Hematopoietic multipotent progenitor cell treated with erythropoietin and hydrocortisone succinate and interleukin-3 and kit ligand, for 4 days (in vitro differentiated cells): ENCODE measurements at regions not wholly inside any gene's neighbourhood (a gene's known extent, or its start where the extent isn't known, plus 50 kb on each side); places are given as distances from the start of the nearest gene placed in this dataset.
"Not testable (repeated sequence)": the region's sequence is repeated elsewhere in the genome, so short reads cannot be mapped to it uniquely, and the experiment has no call there.

Source experiments
- DNase-seq: peaks from one replicate; pipeline ENCODE4 v3.0.0-alpha.2; 2015

- DNase-seq, result no peak
Observed at GRCh38 chr15:72861354-72861910, 77.9 kb upstream of the ADPGK start.

- no peak for DNase-seq
Observed at GRCh38 chr15:72859757-72860145, 76.2 kb upstream of the ADPGK start.

GRCh38 chr15:72859017-72859756 lies 75.6 kb upstream of the ADPGK start:
- no peak for DNase-seq

- DNase-seq, result no peak
Observed at GRCh38 chr15:72858205-72858604, 74.6 kb upstream of the ADPGK start.

GRCh38 chr15:72857331-72858063 lies 73.9 kb upstream of the ADPGK start:
- no peak for DNase-seq

- DNase-seq, result no peak
Observed at GRCh38 chr15:72856549-72857040, 73.0 kb upstream of the ADPGK start.

GRCh38 chr15:72855791-72856190 lies 72.2 kb upstream of the ADPGK start:
- no peak for DNase-seq

- no peak for DNase-seq
Observed at GRCh38 chr15:72852273-72852672, 68.7 kb upstream of the ADPGK start.

GRCh38 chr15:72851586-72851985 lies 68.0 kb upstream of the ADPGK start:
- DNase-seq, result no peak

GRCh38 chr15:72850833-72851232 lies 67.3 kb upstream of the ADPGK start:
- DNase-seq, result no peak

GRCh38 chr15:72847806-72848205 lies 64.2 kb upstream of the ADPGK start:
- no peak for DNase-seq

GRCh38 chr15:72847033-72847432 lies 63.5 kb upstream of the ADPGK start:
- DNase-seq, result no peak

GRCh38 chr15:72845981-72846383 lies 62.4 kb upstream of the ADPGK start:
- DNase-seq, result no peak

GRCh38 chr15:72844067-72844466 lies 60.5 kb upstream of the ADPGK start:
- no peak for DNase-seq

GRCh38 chr15:72843340-72843739 lies 59.8 kb upstream of the ADPGK start:
- not testable (repeated sequence) for DNase-seq

GRCh38 chr15:72840114-72840513 lies 56.6 kb upstream of the ADPGK start:
- DNase-seq, result no peak

- DNase-seq, result peak; percentile 8
Observed at GRCh38 chr15:72838311-72838731, 54.8 kb upstream of the ADPGK start.

GRCh38 chr15:72836676-72837330 lies 53.2 kb upstream of the ADPGK start:
- DNase-seq, result no peak

- no peak for DNase-seq
Observed at GRCh38 chr15:72835294-72835890, 51.8 kb upstream of the ADPGK start.

GRCh38 chr15:72833561-72833960 lies 50.0 kb upstream of the ADPGK start:
- no peak for DNase-seq
